Endothelial cell of umbilical vein (primary cell): ENCODE measurements at regions not wholly inside any gene's neighbourhood (a gene's known extent, or its start where the extent isn't known, plus 50 kb on each side); places are given as distances from the start of the nearest gene placed in this dataset.
"Not testable (repeated sequence)": the region's sequence is repeated elsewhere in the genome, so short reads cannot be mapped to it uniquely, and the experiment has no call there.

Source experiments
- BruUV-seq: library from RNA; stranded (reverse); fragments of 400-500 nt; replicated peaks from 2 replicates; lab custom pipeline; 2021; lab: Mats Ljungman, UMichigan
- CTCF ChIA-PET: fragments of 300-600, 350-600 bp; sonication (Branson Sonifier 250); formaldehyde crosslinking; loops from one replicate; lab custom pipeline; 2021; ENCODE audit warnings: antibody characterized with exemption, inconsistent platforms; lab: Charles Lee
- POLR2A ChIA-PET: fragments of 300-600, 350-600 bp; sonication (Branson Sonifier 250); formaldehyde crosslinking; loops from one replicate; lab custom pipeline; 2021; ENCODE audit warnings: antibody characterized with exemption, inconsistent platforms; lab: Charles Lee
- DNase-seq: peaks from one replicate; pipeline ENCODE4 v3.0.0-alpha.2; 2011; ENCODE audit warnings: low read depth, low spot score
- FAIRE-seq: peaks from 2 replicates; lab custom pipeline; 2011; peaks lifted over from hg19 to GRCh38; lab: Jason Lieb, UNC
- H2AFZ ChIP-seq: 2 replicates; pipeline ENCODE4 v1.6.0; 2012; ENCODE audit warnings: low read depth, low read length, control low read depth, inconsistent platforms
- H3K27ac ChIP-seq: 2 replicates; pipeline ENCODE4 v1.5.1; 2011; ENCODE audit warnings: low read depth, mild to moderate bottlenecking, control low read depth, low read length, moderate library complexity; ENCODE audit not compliant: insufficient read depth
- H3K27me3 ChIP-seq, 2 experiments: 2 replicates each; pipeline versions ENCODE4 v1.6.0 to v1.6.1; 2011; ENCODE audit warnings: low read length in 2 of 2, mixed read lengths in 1 of 2; ENCODE audit not compliant: control insufficient read depth in 2 of 2, insufficient read depth in 2 of 2
- H3K36me3 ChIP-seq, 2 experiments: 2 replicates in 1 of 2; 3 replicates in 1 of 2; pipeline ENCODE4 v1.5.1; 2011; ENCODE audit warnings: low read length in 2 of 2, mild to moderate bottlenecking in 1 of 2, moderate library complexity in 1 of 2; ENCODE audit not compliant: control insufficient read depth in 2 of 2, insufficient read depth in 2 of 2; ENCODE audit errors: extremely low read depth in 1 of 2
- H3K4me1 ChIP-seq: 3 replicates; pipeline ENCODE4 v1.5.1; 2011; ENCODE audit warnings: mild to moderate bottlenecking, low read length; ENCODE audit not compliant: control insufficient read depth, insufficient read depth; ENCODE audit errors: extremely low read depth
- H3K4me2 ChIP-seq: 2 replicates; pipeline ENCODE4 v1.6.1; 2011; ENCODE audit warnings: low read length, control low read depth, mixed read lengths; ENCODE audit not compliant: insufficient read depth
- H3K4me3 ChIP-seq, 3 experiments: fragments of 200-600 bp in 1 of 3; sonication (generic), shearing (Covaris generic) in 1 of 3; replicated peaks in 1 of 3; 2 replicates each; pipeline ENCODE4 v1.5.1; 2011 to 2016; ENCODE audit warnings: control low read depth in 3 of 3, low read length in 3 of 3, mild to moderate bottlenecking in 2 of 3, inconsistent platforms in 1 of 3, low read depth in 1 of 3, moderate library complexity in 1 of 3; ENCODE audit not compliant: insufficient read depth in 1 of 3
- H3K79me2 ChIP-seq: 2 replicates; pipeline ENCODE4 v1.6.0; 2012; ENCODE audit warnings: low read length, inconsistent platforms; ENCODE audit not compliant: control insufficient read depth, insufficient read depth
- H3K9ac ChIP-seq: replicated peaks from 2 replicates; pipeline ENCODE3; 2011; ENCODE audit warnings: low read length, control low read depth; ENCODE audit not compliant: insufficient read depth; ENCODE audit errors: extremely low read depth
- H3K9me1 ChIP-seq: replicated peaks from 3 replicates; pipeline ENCODE4 v1.6.0; 2011; ENCODE audit warnings: mild to moderate bottlenecking, low read length; ENCODE audit not compliant: control insufficient read depth, insufficient read depth; ENCODE audit errors: extremely low read depth
- H3K9me3 ChIP-seq: replicated peaks from 2 replicates; pipeline ENCODE4 v1.5.1; 2012; ENCODE audit warnings: low read length, inconsistent platforms; ENCODE audit not compliant: control insufficient read depth, insufficient read depth
- H4K20me1 ChIP-seq: replicated peaks from 2 replicates; pipeline ENCODE3; 2011; ENCODE audit warnings: mild to moderate bottlenecking, low read length; ENCODE audit not compliant: control insufficient read depth, insufficient read depth; ENCODE audit errors: extremely low read depth
- EZH2 ChIP-seq: IDR thresholded peaks from 2 replicates; pipeline ENCODE4 v1.6.1; 2012; ENCODE audit warnings: borderline replicate concordance, low read depth, mild to moderate bottlenecking, moderate library complexity, low read length, inconsistent platforms; ENCODE audit not compliant: severe bottlenecking
- FOS ChIP-seq: IDR thresholded peaks from 2 replicates; pipeline ENCODE4 v1.6.1; 2011; ENCODE audit warnings: mild to moderate bottlenecking, low read length, moderate library complexity, borderline replicate concordance; ENCODE audit not compliant: insufficient read depth
- GATA2 ChIP-seq: IDR thresholded peaks from 2 replicates; pipeline ENCODE4 v1.7.0; 2011; ENCODE audit warnings: low read depth, mild to moderate bottlenecking, moderate library complexity, mixed read lengths, low read length; ENCODE audit not compliant: insufficient read length, insufficient read depth
- JUN ChIP-seq: IDR thresholded peaks from 2 replicates; pipeline ENCODE4 v1.6.1; 2011; ENCODE audit warnings: borderline replicate concordance, low read depth; ENCODE audit not compliant: insufficient read length, insufficient read depth
- MYC ChIP-seq: IDR thresholded peaks from one replicate; pipeline ENCODE4 v1.6.1; 2011; ENCODE audit warnings: mild to moderate bottlenecking, low read depth, low read length
- POLR2A ChIP-seq: IDR thresholded peaks from 2 replicates; pipeline ENCODE4 v1.6.1; 2012; ENCODE audit warnings: low read depth, mild to moderate bottlenecking, control low read depth, low read length
- POLR2AphosphoS5 ChIP-seq: IDR thresholded peaks from 2 replicates; pipeline ENCODE4 v1.6.1; 2012; ENCODE audit warnings: low read depth, mild to moderate bottlenecking, control low read depth, low read length, moderate library complexity; ENCODE audit not compliant: insufficient read depth
- dilution Hi-C: fragments of 300-500 bp; cut with MboI; formaldehyde crosslinking; loops from one replicate; pipeline ENCODE4 v1.15.0; 2019; ENCODE audit warnings: low sequenced_read_pairs; ENCODE audit not compliant: extremely low pct_ligation_motif_present
- intact Hi-C: fragments of 100-400 bp; cut with micrococcal nuclease; formaldehyde crosslinking; loops from one replicate; pipeline ENCODE4 v1.10.0; 2022
- TF ChIP-seq, protein P1 (sequence below), 2 donors: IDR thresholded peaks; 1 replicate in 1 of 2; 2 replicates in 1 of 2; pipeline ENCODE4 v1.5.1; 2011; ENCODE audit warnings: low read length in 2 of 2, mild to moderate bottlenecking in 2 of 2, moderate library complexity in 2 of 2, control low read depth in 1 of 2, inconsistent platforms in 1 of 2, low read depth in 1 of 2; ENCODE audit not compliant: insufficient read depth in 1 of 2; ENCODE audit errors: extremely low read depth in 1 of 2
- TF ChIP-seq, protein P2 (sequence below): IDR thresholded peaks from 2 replicates; pipeline ENCODE4 v1.6.1; 2011; ENCODE audit not compliant: insufficient read depth, insufficient read length

DNA sequence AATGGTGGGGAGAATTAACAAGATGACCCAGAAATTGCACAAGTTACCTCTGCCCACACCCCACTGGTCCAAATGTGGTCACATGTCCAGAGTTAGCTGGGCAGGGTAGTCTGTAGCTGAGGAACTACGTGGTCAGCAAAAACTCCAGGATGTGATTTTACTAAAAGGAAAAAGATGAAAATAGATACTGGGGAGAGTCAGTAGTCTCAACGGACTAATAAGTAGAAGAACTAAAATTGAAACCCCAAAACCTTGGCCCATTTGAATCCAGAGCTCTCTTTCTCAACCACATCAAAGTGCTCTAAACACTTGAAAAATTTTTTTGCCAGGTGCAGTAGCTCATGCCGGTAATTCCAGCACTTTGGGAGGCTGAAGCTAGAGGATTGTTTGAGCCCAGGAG lies 146.3 kb downstream of the SKIDA1 start:
- no peak for TF ChIP-seq MYC
- TF ChIP-seq POLR2A: no peak
- TF ChIP-seq GATA2: no peak
- TF ChIP-seq FOS: no peak
- TF ChIP-seq POLR2AphosphoS5: no peak
- no peak for TF ChIP-seq JUN
- no peak for TF ChIP-seq EZH2
- TF ChIP-seq, protein P1, sequence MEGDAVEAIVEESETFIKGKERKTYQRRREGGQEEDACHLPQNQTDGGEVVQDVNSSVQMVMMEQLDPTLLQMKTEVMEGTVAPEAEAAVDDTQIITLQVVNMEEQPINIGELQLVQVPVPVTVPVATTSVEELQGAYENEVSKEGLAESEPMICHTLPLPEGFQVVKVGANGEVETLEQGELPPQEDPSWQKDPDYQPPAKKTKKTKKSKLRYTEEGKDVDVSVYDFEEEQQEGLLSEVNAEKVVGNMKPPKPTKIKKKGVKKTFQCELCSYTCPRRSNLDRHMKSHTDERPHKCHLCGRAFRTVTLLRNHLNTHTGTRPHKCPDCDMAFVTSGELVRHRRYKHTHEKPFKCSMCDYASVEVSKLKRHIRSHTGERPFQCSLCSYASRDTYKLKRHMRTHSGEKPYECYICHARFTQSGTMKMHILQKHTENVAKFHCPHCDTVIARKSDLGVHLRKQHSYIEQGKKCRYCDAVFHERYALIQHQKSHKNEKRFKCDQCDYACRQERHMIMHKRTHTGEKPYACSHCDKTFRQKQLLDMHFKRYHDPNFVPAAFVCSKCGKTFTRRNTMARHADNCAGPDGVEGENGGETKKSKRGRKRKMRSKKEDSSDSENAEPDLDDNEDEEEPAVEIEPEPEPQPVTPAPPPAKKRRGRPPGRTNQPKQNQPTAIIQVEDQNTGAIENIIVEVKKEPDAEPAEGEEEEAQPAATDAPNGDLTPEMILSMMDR (IDR thresholded peaks at IDR 0.05; ENCODE audit: extremely low read depth in 1 of 2, insufficient read depth in 1 of 2, low read depth in 1 of 2, low read length in 2 of 2): no peak
- TF ChIP-seq, protein P2, sequence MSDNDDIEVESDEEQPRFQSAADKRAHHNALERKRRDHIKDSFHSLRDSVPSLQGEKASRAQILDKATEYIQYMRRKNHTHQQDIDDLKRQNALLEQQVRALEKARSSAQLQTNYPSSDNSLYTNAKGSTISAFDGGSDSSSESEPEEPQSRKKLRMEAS: no peak
- no peaks in the 10 kb centered on the region for H3K4me1 ChIP-seq
- no peaks in the 10 kb centered on the region for H4K20me1 ChIP-seq
- no peaks in the 10 kb centered on the region for H3K27me3 ChIP-seq
- intact Hi-C loops (no loop called here), dilution Hi-C loops (no loop called here)
- H3K9me1 ChIP-seq: no peaks in the 10 kb centered on the region
- CTCF ChIA-PET: interaction anchor here (1.2 to 1.5 kb wide), 2 partner anchors 9 to 100 kb away, joined by 3 read pairs; no protein-coding TSS in a partner anchor
- no peak overlapping the region for H3K9ac ChIP-seq
- no peak overlapping the region for H3K4me2 ChIP-seq
- POLR2A ChIA-PET: no interaction called here
- no peak overlapping the region for H3K4me3 ChIP-seq
- H2AFZ ChIP-seq: no peak overlapping the region
- DNase-seq: no peak
- H3K36me3 ChIP-seq: no peaks in the 10 kb centered on the region
- H3K27ac ChIP-seq: no peak overlapping the region
- no peak for FAIRE-seq
- no peaks in the 10 kb centered on the region for H3K79me2 ChIP-seq
- no peaks in the 10 kb centered on the region for H3K9me3 ChIP-seq
- no TSS peak for BruUV-seq

DNA sequence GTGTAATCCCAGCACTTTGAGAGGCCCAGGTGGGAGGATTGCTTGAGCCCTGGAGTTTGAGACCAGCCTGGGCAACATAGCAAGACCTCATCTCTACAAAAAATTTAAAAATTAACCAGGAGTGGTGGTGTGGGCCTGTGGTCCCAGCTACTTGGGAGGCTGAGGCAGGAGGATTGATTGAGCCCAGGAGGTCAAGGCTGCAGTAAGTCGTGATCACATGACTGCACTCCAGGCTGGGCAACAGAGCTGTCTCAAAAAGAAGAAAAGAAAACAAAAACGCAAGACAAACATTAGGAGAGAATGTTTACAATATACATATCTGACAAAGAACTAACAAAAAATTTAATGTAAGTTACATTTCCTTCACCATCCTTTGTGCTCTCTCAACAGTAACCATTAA lies 150.2 kb downstream of the SKIDA1 start:
- H3K9me1 ChIP-seq, DNase-seq, H3K79me2 ChIP-seq, FAIRE-seq, H3K4me3 ChIP-seq, H3K9ac ChIP-seq, H3K9me3 ChIP-seq, CTCF ChIA-PET, H3K27ac ChIP-seq, POLR2A ChIA-PET, H3K27me3 ChIP-seq, H3K36me3 ChIP-seq, H3K4me2 ChIP-seq, intact Hi-C loops, H2AFZ ChIP-seq, H4K20me1 ChIP-seq, BruUV-seq, dilution Hi-C loops: not testable (repeated sequence)
- H3K4me1 ChIP-seq: peaks cover 10% of the 10 kb centered on the region

DNA sequence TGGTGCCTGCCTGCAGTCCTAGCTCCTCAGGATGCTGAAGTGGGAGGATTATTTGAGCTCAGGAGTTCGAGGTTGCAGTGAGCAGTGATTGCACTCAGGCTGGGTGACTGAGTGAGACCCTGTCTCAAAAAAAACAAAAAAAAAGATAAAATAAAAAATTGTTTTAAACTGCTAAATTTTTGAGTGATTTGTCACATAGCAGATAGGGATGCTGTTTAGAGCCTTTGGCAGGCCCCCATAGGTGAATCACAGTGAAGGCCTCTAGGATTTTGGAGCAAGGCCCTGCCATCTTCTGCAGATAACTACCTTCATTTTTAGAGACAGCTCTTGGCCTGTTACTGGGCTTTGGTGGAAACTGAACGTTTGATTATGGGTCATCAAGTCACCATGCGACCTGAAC lies 151.6 kb downstream of the SKIDA1 start:
- FAIRE-seq, H4K20me1 ChIP-seq, POLR2A ChIA-PET, H3K27me3 ChIP-seq, H3K27ac ChIP-seq, H3K4me3 ChIP-seq, H2AFZ ChIP-seq, H3K79me2 ChIP-seq, H3K9me1 ChIP-seq, H3K9ac ChIP-seq, H3K36me3 ChIP-seq, H3K9me3 ChIP-seq, H3K4me2 ChIP-seq, dilution Hi-C loops, DNase-seq, BruUV-seq: not testable (repeated sequence)
- CTCF ChIA-PET: interaction anchor here (1.2 to 2.5 kb wide), 2 partner anchors 10 to 95 kb away, joined by 6 to 13 read pairs; no protein-coding TSS in a partner anchor
- H3K4me1 ChIP-seq: peaks cover 23% of the 10 kb centered on the region
- intact Hi-C loops: loop anchor here (1.0 to 2.0 kb wide), 5 partner anchors 23 to 153 kb away; no protein-coding TSS in a partner anchor
